ENCODE measurements at regions not wholly inside any gene's neighbourhood (a gene's known extent, or its start where the extent isn't known, plus 50 kb on each side); places are given as distances from the start of the nearest gene placed in this dataset.
"Not testable (repeated sequence)": the region's sequence is repeated elsewhere in the genome, so short reads cannot be mapped to it uniquely, and the experiment has no call there.

DNA sequence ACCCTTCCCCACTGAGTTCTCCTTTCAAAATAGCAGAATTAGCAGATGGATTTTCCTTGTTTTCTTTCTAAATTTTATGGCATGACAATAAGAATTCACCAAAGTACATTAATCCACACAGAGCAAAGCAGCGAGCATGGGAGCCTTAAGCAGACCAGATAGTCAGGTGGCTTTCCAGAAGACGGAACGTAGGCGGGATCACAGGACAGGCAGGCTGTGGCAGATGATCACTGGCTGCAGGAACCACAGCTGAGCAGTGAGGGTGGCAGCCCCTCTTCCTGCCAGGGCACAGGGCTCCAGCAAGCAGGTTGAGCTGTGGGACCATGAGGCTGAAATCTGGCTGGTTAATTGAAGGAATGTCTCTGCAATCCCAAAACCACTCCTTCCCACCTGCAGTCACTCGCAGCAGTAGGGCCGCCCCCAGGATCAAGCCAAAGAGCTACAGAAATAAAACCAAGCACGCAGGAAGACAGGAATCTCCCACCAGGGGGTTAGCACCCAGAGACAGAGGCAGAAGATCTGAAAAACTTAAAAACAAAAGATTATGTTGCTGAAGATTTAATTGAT lies 259.9 kb downstream of the EIPR1 start:
- ATAC-seq (ENCODE audit: poor library complexity) (no peak), DNase-seq (no peak)
- intact Hi-C loops (cut with DNase I): no loop called here

DNA sequence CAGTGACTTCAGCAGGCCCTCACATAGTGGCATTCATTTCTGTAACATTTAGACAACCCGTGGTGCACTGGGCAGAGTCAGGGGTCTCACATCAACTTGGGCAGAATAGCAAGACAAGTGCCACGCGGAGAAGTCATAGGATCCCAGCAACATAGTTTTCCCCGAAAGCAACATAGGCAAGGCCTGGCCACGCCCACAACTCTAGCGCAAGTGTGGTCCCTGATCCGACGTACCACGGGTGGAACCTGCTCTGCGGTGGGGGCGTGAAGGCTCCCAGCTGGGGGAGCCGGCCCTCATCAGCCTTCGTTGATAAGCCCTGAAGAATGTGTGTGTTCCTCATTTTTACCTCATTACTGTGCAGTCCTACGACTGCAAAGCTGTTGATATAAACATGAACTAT lies 261.2 kb downstream of the EIPR1 start:
- DNase-seq (no peak), ATAC-seq (ENCODE audit: poor library complexity) (no peak)
- intact Hi-C loops (cut with DNase I): no loop called here

DNA sequence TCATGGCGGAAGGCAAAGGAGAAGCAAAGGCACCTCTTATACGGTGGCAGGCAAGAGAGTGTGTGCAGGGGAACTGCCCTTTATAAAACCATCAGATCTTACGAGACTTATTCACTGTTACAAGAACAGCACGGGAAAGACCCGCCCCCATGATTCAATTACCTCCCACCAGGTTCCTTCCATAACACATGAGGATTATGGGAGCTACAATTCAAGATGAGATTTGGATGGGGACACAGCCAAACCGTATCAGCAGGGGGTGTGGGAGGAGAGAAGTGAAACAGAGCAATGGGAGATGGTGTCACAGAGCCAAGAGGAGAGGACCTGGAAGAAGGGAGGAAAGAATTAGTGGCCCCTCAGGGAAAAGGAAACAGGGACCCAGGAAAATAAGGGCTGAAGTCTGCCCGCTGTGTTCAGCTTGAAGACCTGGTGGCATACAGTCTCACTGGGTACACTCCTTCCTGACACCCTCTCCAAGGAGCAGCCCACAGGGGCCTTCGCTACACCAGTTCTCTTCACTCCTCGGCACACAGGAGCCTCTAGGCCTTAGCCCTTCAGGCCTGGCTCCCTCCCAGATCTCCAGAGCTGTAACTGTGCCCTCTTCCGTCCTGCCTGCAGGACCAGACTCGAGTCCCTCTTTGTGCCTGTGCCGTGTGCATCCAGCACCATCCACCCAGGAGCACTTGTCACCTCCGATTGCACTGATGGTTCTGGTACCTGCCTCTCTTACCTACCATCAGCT lies 262.1 kb downstream of the EIPR1 start:
- DNase-seq (no peak), ATAC-seq (ENCODE audit: poor library complexity) (no peak)
- intact Hi-C loops (cut with DNase I): no loop called here

DNA sequence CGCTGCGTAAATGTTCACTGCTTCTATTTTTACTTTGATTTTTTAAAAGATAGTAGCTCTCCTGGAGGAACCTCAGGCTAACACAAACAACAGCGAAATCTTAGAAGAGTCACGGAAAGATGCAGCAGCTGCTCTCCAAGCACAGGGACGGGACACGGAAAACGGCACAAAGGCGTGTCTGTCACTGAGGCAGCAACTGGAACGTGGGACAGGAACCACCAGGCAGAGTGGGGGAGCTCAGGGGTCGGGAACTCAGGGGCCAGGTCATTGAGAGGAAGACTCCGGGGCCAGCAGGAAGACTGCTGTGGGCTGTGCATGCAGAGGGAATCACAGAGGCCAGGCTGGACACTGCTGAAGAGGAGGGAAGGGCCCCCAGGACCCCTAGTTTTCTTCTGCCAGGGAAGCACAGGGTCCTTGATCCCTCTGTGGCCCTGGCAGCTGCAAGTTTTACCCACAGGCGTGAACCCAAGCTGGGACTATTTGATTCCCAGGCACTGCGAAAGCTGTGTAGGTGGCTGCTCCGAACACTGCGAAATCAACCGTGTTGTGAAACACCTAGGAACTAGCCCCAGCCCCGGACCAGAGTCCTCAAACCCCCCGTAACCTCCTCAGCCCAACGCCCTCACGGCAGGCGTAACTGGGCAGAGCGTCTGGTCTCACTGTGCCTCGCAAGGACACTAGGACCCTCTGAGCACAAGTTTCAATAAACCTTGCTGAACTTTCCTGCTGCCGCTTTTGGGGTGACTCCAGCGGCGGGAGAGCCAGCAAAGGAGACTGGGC lies 263.0 kb downstream of the EIPR1 start:
- intact Hi-C loops (cut with DNase I): no loop called here
- ATAC-seq (ENCODE audit: poor library complexity) (no peak), DNase-seq (no peak)

DNA sequence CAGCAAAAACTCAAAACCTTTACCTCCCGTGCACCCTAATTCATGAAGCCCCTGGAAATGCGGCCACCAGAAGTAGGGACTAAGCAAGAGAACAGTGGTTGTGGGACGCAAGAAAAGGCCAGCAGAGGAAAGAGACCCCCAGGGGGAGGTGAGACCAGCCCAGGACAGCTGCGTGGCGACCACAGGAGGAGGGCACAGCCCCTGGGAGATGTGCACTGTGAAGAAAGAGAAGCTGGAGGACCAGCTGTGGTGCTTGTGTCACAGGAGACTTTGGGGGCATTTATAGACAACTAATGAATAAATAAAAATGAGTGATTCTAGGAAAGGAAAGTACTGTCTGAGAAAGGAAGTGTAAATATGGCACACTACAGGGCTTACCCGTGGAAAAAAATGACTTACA lies 263.8 kb downstream of the EIPR1 start:
- DNase-seq (no peak), ATAC-seq (ENCODE audit: poor library complexity) (no peak)
- intact Hi-C loops (cut with DNase I): no loop called here

DNA sequence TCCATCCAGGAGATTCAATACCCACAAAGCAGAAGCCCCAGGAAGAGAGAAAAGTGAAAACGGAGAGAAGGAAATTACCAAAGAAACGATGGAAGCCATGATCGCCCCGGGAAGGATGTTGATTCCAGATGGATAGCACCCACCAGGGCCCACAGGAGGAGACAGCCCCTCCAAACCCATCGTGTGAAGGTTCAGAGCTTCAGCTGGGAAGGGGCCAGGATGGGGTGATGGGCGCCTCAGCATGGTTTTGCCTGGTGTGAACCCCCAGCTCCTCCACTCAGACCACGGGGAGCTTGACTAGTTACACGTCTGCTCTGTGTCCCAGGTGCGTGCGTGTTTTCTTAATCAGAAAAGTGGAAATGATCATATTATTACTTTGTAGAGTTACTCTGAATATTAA lies 264.5 kb downstream of the EIPR1 start:
- DNase-seq (no peak), ATAC-seq (ENCODE audit: poor library complexity) (no peak)
- intact Hi-C loops (cut with DNase I): no loop called here

DNA sequence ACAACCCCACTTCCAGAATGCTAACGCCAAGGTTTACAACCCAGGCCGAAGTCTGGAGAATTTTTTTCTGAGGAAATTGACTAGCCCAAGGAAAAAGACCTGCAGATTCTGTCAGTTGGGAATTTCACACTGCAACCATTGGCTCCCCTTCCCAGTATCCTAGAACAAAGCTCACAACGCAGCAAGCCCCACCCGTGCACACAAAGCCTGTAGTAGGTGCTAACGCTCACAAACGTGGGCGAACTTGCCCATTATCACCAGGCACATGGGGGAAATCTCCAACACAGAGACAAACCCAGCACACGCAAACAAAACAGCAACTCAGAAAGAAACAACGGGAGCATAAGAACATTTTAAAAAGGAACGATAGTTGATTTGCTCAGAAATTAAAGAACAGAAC lies 265.1 kb downstream of the EIPR1 start:
- DNase-seq: no peak

DNA sequence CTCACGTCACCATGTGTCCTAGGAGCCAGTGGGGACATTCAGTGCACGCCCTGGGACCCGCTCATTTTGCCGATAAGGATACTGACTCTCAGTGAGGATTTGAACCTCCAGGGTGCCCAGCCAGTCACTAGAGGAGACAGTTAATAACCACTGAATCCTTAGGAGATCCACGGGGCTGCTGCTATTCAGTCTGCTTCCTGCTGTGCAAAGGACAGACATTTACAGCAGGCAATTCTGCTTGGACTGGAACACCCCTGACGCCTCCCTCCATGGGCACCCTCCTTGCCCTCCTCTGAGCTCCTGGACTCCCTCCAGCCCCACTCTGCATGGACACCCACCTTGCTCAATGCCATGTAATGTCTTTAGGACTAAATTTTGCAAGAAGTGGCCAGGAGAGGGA lies 265.5 kb downstream of the EIPR1 start:
- no peak for ATAC-seq (ENCODE audit: poor library complexity)
- intact Hi-C loops (cut with DNase I): no loop called here
- no peak for DNase-seq

More for the DNA sequence above, 265.1 kb downstream of the EIPR1 start:
- ATAC-seq (ENCODE audit: poor library complexity): no peak
- intact Hi-C loops (cut with DNase I): no loop called here

DNA sequence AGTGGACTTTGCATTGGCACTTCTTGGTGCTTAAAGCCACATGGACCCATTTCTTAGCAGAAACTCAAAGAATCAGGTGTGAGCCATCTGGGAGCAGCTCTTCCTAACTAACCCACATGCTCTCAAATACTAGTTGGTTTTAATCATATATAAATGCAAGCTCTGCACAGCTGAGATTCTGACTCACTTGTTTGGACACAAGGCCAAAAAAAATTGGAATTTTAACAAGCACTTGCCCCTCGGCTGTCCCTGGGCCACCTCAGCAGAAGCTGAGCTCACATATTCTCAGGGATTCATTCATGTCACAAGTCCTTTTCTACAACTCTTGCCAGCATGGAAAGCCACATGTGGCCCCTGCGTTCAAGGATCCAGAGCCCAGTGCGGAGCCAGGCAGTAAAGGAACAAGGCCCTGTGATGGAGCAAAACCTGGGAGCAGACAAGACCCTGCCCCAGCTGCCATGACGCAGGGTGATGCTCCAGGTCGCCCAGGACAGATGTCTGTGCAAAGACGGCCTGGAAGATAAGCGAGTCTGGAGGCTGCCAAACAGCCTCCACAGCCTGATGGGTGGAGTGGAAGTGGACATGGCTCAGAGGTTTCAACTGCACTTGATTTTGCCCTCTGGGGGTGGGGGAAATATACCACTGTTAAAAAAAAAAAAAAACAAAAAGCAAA lies 266.5 kb downstream of the EIPR1 start:
- DNase-seq (no peak), ATAC-seq (ENCODE audit: poor library complexity) (no peak)
- intact Hi-C loops (cut with DNase I): no loop called here

DNA sequence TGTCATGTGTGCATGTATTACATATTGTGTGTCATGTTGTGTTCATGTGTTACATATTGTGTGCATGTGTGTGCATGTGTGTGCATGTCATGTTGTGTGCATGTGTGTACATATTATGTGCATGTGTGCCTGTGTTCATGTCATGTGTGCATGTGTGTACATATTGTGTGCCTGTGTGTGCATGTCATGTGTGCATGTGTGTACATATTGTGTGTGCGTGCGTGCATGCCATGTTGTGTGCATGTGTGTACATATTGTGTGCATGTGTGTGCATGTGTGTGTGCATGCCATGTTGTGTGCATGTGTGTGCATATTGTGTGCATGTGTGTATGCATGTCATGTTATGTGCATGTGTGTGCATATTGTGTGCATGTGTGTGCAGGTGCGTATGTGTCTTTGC lies 267.1 kb downstream of the EIPR1 start:
- DNase-seq: no peak

DNA sequence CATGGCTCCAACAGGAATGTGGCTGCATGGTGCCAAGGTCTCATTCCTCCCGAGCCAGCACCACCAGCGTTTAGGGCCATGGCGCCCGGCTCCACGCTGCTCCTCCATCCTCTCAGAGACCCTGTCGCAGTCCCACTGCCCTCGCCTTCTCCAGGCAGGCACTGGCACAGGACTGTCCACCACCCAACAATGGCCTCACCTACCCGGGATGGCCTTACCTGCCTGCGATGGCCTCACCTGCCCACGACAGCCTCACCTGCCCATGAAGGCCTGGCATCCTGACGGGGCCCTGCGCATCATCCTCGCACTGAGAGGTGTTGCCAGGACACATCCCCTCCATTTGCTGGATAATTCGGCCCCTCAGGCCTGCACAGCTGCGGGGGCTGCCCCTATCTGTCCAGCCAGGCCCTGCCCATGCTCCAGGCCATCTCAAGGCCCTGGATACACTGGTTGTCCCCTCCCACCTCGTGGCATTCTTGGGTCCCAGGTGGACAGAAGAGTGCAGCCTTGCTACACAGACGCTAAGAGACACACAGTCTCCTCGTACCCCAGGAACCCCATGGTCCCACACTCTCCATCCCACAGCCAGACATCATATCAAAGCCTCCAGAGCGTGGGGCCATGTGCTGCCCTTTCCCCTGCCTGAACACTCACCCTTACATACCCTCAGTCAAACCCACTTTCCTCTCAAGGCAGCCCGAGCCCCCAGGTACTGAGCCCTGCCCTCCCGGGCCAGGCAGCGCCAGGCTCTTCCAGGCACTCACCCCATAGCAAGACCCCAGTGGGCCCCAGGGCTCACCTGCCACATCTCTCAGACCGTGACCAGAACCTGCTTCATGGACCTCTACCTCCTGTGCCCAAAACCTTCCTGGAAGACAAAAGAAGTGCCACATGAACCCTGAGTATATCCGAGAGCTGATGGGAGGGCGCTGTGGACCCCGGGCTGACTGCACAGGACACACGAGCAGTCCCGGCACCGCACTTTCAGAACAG lies 268.6 kb downstream of the EIPR1 start:
- intact Hi-C loops (cut with DNase I): no loop called here
- DNase-seq: no peak
- ATAC-seq (ENCODE audit: poor library complexity): no peak

More for the DNA sequence above, 267.1 kb downstream of the EIPR1 start:
- intact Hi-C loops (cut with DNase I): no loop called here
- no peak for ATAC-seq (ENCODE audit: poor library complexity)

DNA sequence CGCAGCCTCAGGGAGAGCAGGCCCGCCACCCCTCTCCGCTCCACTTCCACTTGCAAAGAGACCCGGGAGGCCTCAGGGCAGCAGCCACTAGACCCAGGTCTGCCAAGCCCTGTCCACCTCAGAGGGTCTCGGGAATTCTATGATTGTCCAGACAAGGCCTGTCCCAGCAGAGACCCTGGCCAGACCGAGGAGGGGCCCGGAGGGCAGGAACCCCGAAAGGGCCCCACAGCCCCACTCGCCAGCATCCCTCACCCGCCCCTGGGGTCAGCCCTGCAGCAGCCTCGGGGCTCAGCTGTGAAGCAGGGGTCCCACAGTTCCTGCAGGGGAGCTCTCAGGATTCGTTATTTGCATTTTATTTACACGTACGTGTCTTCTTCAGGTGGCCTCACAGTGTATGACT lies 269.5 kb downstream of the EIPR1 start:
- DNase-seq (no peak), ATAC-seq (ENCODE audit: poor library complexity) (no peak)
- intact Hi-C loops (cut with DNase I): no loop called here

DNA sequence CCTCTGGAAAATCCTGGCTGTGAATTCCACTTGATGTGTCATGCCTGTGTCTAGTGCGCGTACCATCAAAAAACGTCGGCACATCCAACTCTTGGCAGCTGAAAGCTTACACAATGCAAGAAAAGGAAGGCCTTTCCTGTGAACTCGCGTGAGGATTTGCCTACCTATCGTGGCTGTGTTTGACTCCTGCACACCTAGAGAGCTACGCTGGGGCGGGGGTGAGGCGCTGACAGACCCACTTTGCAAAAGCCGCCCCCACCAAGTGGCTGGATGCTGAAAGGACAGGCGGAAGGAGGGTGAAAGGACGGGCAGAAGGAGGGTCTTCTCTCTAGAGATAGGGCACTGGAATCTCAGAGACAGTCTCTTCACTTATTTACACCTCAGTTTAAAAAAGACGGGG lies 270.1 kb downstream of the EIPR1 start:
- intact Hi-C loops (cut with DNase I): no loop called here
- DNase-seq (no peak), ATAC-seq (ENCODE audit: poor library complexity) (no peak)

DNA sequence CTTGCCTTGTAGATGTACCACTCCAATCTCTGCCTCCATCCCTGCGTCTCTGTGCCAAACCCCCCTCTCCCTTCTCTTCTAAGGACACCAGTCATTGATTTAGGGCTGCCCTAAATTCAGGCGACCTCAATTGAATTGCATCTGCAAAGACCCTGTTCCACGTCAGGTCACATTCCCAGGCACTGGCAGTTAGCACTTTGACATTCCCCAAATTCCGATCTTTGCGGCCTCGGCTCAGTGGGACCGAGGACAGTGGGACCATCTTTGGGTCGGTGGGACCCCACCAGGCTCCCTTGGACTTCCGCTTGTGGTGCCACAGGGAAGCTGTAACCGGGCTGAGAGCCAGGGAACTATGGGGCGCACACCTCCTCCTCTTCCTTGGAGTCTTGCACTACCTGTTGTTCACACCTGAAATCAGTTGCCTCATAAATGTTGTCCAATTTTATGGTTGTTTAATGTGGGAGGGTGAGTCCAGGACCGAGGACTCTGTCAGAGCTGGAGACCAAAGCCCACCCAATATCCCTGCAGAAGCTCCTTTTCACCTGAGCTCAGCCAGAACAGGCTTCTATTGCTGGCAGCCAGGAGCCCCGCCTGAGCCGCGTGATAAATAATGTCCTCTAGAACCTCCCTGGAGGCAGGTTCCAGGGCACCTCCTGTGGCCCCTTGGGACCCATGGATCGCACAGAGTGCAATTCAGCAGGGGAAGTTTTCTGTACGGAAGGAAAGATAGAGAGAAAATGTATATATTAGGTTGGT lies 271.6 kb downstream of the EIPR1 start:
- intact Hi-C loops (cut with DNase I): no loop called here
- no peak for ATAC-seq (ENCODE audit: poor library complexity)
- no peak for DNase-seq

DNA sequence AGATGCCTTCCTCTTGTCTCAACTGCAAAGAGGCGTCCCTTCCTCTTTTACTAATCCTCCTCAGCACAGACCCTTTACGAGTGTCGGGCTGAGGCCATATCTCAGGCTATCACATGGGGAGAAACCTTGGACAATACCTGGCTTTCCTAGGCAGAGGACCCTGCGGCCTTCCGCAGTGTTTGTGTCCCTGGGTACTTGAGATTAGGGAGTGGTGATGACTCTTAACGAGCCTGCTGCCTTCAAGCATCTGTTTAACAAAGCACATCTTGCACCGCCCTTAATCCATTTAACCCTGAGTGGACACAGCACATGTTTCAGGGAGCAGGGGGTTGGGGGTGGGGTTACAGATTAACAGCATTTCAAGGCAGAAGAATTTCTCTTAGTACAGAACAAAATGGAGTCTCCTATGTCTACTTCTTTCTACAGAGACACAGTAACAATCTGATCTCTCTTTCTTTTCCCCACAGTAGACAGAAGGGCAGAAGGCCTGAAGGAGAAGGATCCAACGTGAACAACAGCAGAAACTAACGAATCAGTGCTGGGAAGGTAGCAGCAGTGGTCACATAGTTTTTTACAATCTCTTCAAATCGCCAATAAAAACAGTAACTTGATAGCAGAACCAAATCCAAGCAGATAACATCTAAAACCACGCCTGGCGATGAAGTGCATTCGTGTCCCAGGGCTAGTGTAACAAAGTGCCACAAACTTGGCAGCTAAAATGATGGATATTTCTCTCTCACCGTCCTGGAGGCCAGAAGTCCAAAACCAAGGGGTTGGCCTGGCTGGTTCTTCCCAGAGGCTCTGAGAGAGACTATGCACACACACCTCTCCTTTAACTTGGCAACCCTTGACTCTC lies 272.4 kb downstream of the EIPR1 start:
- intact Hi-C loops (cut with DNase I); ATAC-seq (ENCODE audit: poor library complexity); DNase-seq: not testable (repeated sequence)

DNA sequence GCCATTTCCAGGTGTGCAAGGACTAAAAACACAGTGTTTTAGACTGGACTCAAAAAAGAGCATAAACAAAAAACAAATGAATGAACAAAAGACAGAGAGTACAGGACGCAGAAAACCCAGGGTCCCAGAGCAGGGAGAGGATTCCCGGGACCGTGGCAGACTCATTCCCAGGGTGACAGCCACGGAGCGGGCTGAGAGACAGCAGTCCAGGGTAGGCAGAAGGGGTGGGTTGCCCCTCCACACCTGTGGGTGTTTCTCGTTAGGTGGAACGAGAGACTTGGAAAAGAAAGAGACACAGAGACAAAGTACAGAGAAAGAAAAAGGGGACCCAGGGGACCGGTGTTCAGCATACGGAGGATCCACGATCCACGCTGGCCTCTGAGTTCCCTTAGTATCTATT lies 273.4 kb downstream of the EIPR1 start:
- intact Hi-C loops (cut with DNase I): no loop called here
- DNase-seq (no peak), ATAC-seq (ENCODE audit: poor library complexity) (no peak)
